HL-60/S4 treated with retinoic acid at 250 ng/mL for 4 days and 3 days (cell line): ENCODE measurements at regions not wholly inside any gene's neighbourhood (a gene's known extent, or its start where the extent isn't known, plus 50 kb on each side); places are given as distances from the start of the nearest gene placed in this dataset.

ENCODE experiments used
- in situ Hi-C: fragments of 300-500 bp; cut with MboI; formaldehyde crosslinking; loops from 2 replicates; pipeline ENCODE4 v1.7.0; 2022; ENCODE audit warnings: low sequenced_read_pairs

GRCh38 chr13:27363637-27364036 is 60.8 kb upstream of the GTF3A start:
- in situ Hi-C loops: loop anchor here (25.0 kb wide), 1 partner anchor 376 kb away; no protein-coding TSS in a partner anchor

GRCh38 chr13:27367570-27367969 is 56.8 kb upstream of the GTF3A start:
- in situ Hi-C loops: loop anchor here (25.0 kb wide), 1 partner anchor 380 kb away; no protein-coding TSS in a partner anchor

DNA sequence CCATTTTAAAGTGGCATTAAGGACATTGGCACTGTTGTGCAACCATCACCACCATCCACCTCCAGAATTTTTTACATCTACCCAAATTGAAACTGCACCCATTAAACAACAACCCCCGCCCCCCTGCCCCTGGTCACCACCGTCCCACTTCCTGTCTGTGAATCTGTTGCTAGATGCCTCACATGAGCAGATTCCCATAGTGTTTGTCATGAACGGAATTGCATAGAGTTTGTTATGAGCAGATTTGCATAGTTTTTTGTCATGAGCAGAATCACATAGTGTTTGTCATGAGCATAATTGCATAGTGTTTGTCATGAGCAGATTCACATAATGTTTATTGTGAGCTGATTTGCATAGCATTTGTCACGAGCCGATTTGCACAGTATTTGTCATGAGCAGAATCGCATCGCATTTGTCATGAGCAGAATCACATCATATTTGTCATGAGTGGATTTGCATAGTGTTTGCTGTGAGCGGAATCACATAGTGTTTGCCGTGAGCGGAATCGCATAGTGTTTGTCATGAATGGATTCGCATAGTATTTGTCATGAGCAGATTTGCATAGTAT is 54.0 kb upstream of the GTF3A start:
- in situ Hi-C loops: loop anchor here (10.0 to 25.0 kb wide), 3 partner anchors 383 to 604 kb away; no protein-coding TSS in a partner anchor

GRCh38 chr13:27371932-27372331 is 52.5 kb upstream of the GTF3A start:
- in situ Hi-C loops: loop anchor here (10.0 to 25.0 kb wide), 3 partner anchors 385 to 603 kb away; no protein-coding TSS in a partner anchor

DNA sequence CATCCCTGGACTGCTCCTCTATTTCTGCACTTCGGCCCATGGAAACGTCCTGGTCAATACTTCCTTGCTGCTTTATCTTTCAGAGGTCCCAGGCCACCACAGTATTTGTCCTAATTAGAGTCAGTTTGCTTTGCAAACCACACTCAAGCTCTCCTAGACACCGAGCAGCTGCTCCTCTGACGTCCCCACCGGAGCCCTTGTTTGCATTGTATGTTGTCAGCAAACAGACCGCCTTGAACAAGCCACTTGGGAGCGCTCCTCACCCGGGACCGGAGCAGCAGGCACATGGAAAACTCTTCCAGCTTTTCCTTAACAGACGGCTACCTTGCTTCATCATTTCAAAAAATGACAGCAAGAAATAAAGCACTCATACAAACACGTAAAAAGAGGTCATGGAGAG is 51.5 kb upstream of the GTF3A start:
- in situ Hi-C loops: loop anchor here (10.0 to 25.0 kb wide), 3 partner anchors 386 to 602 kb away; no protein-coding TSS in a partner anchor

GRCh38 chr13:27374126-27374613 is 50.2 kb upstream of the GTF3A start:
- in situ Hi-C loops: loop anchor here (10.0 to 25.0 kb wide), 3 partner anchors 387 to 601 kb away; no protein-coding TSS in a partner anchor
